Upper lobe of left lung (tissue), 6 donors: ENCODE measurements at regions not wholly inside any gene's neighbourhood (a gene's known extent, or its start where the extent isn't known, plus 50 kb on each side); places are given as distances from the start of the nearest gene placed in this dataset.

Experiments used
- ATAC-seq, 2 donors: fragments of 200-7000 bp; cut with Tn5 transposase; one replicate each; pipeline ENCODE4 v1.9.1; 2022; ENCODE audit warnings: mild to moderate bottlenecking in 2 of 2, moderate library complexity in 2 of 2; ENCODE audit not compliant: low FRiP score in 2 of 2
- DNase-seq, 2 donors: peaks; one replicate each; pipeline ENCODE4 v3.0.0-alpha.2; 2019 to 2020
- H3K27ac ChIP-seq, 4 donors: fragments of 200-600 bp; sonication (generic); one replicate each; pipeline ENCODE4 v1.5.1; 2016 to 2019
- H3K27me3 ChIP-seq, 4 donors: fragments of 200-600 bp; sonication (generic); one replicate each; pipeline ENCODE4 v1.5.1; 2017 to 2019
- H3K36me3 ChIP-seq, 4 donors: fragments of 200-600 bp; sonication (generic); one replicate each; pipeline ENCODE4 v1.5.1; 2016 to 2019
- H3K4me1 ChIP-seq, 4 donors: fragments of 200-600 bp; sonication (generic); one replicate each; pipeline ENCODE4 v1.5.1; 2018 to 2019
- H3K4me3 ChIP-seq, 4 donors: fragments of 200-600 bp; sonication (generic); one replicate each; pipeline ENCODE4 v1.5.1; 2017 to 2019; ENCODE audit warnings: mild to moderate bottlenecking in 2 of 4, moderate library complexity in 1 of 4
- H3K9me3 ChIP-seq, 4 donors: fragments of 200-600 bp; sonication (generic); one replicate each; pipeline ENCODE4 v1.5.1; 2018 to 2019
- CTCF ChIP-seq, 6 experiments: fragments of 450-650 bp in 4 of 6; fragments of 200-600 bp in 2 of 6; sonication (generic) in 2 of 6; IDR thresholded peaks; one replicate each; pipeline ENCODE4 v1.5.1; 2016 to 2019; ENCODE audit warnings: antibody characterized with exemption in 6 of 6
- EP300 ChIP-seq, 4 donors: sonication (generic); formaldehyde crosslinking; IDR thresholded peaks; one replicate each; pipeline ENCODE4 v1.5.1; 2017; ENCODE audit warnings: antibody characterized with exemption in 4 of 4, control low read depth in 2 of 4
- POLR2A ChIP-seq, 4 donors: fragments of 450-650 bp; IDR thresholded peaks; one replicate each; pipeline ENCODE4 v1.5.1; 2016 to 2017; ENCODE audit warnings: antibody characterized with exemption in 4 of 4, mild to moderate bottlenecking in 2 of 4
- POLR2AphosphoS5 ChIP-seq, 2 donors: sonication (generic); formaldehyde crosslinking; IDR thresholded peaks; one replicate each; pipeline ENCODE4 v1.5.1; 2017; ENCODE audit warnings: antibody characterized with exemption in 2 of 2
- WGBS, 2 donors: methylation state at CpG; one replicate each; pipeline ENCODE4 v1.1.5; 2017 to 2018; 5-methylcytosine and 5-hydroxymethylcytosine counted together
- donor health status: DM: no; HTN: no; CAD: no; lungs with moderate emphysema.
- donor health status: DM: no; HTN: yes; CAD: no; lungs with severe emphysema.

GRCh38 chr6:99801805-99802204, 192.2 kb downstream of the MCHR2 start:
- H3K27me3 ChIP-seq = no peaks in the 10 kb centered on the region
- no peak overlapping the region for H3K27ac ChIP-seq
- ATAC-seq (no peak), DNase-seq (no peak)
- TF ChIP-seq CTCF (IDR thresholded peaks at IDR 0.05) (no peak), POLR2AphosphoS5 (IDR thresholded peaks at IDR 0.05) (no peak), POLR2A (IDR thresholded peaks at IDR 0.05) (no peak), EP300 (IDR thresholded peaks at IDR 0.05) (no peak)
- 84 to 93% methylated on average over 1 of the region's 1 CpG for WGBS, 2 donors
- H3K9me3 ChIP-seq = no peaks in the 10 kb centered on the region
- no peaks in the 10 kb centered on the region for H3K36me3 ChIP-seq
- H3K4me1 ChIP-seq = no peaks in the 10 kb centered on the region
- H3K4me3 ChIP-seq = no peak overlapping the region

- H3K4me3 ChIP-seq = no peak overlapping the region
- no peak for ATAC-seq
- TF ChIP-seq POLR2AphosphoS5 (IDR thresholded peaks at IDR 0.05) (no peak), EP300 (IDR thresholded peaks at IDR 0.05) (no peak), POLR2A (IDR thresholded peaks at IDR 0.05) (no peak), CTCF (IDR thresholded peaks at IDR 0.05) (no peak)
- no peaks in the 10 kb centered on the region for H3K4me1 ChIP-seq
- no peak overlapping the region for H3K27ac ChIP-seq
- H3K27me3 ChIP-seq = no peaks in the 10 kb centered on the region
- DNase-seq = no peak
- no peaks in the 10 kb centered on the region for H3K36me3 ChIP-seq
- WGBS, 2 donors = 40 to 47% methylated on average over 10 of the region's 10 CpGs
- no peaks in the 10 kb centered on the region for H3K9me3 ChIP-seq
These were observed 191.5 kb downstream of the MCHR2 start for GRCh38 chr6:99802396-99803031.

- DNase-seq (no peak), ATAC-seq (no peak)
- Histone ChIP-seq H3K27ac (no peak overlapping the region), H3K27me3 (no peaks in the 10 kb centered on the region), H3K9me3 (no peaks in the 10 kb centered on the region), H3K4me1 (no peaks in the 10 kb centered on the region), H3K36me3 (no peaks in the 10 kb centered on the region), H3K4me3 (no peak overlapping the region)
- WGBS, 2 donors = 72 to 80% methylated on average over 2 of the region's 2 CpGs
- TF ChIP-seq POLR2A (IDR thresholded peaks at IDR 0.05) (no peak), CTCF (IDR thresholded peaks at IDR 0.05) (no peak), POLR2AphosphoS5 (IDR thresholded peaks at IDR 0.05) (no peak), EP300 (IDR thresholded peaks at IDR 0.05) (no peak)
These were observed 185.0 kb downstream of the MCHR2 start for GRCh38 chr6:99808992-99809391.

GRCh38 chr6:99810295-99810694, 183.7 kb downstream of the MCHR2 start:
- Histone ChIP-seq H3K4me3 (no peak overlapping the region), H3K27me3 (no peaks in the 10 kb centered on the region), H3K36me3 (no peaks in the 10 kb centered on the region), H3K4me1 (no peaks in the 10 kb centered on the region), H3K27ac (no peak overlapping the region), H3K9me3 (no peaks in the 10 kb centered on the region)
- TF ChIP-seq EP300 (IDR thresholded peaks at IDR 0.05) (no peak), POLR2A (IDR thresholded peaks at IDR 0.05) (no peak), POLR2AphosphoS5 (IDR thresholded peaks at IDR 0.05) (no peak), CTCF (IDR thresholded peaks at IDR 0.05) (no peak)
- DNase-seq (no peak), ATAC-seq (no peak)
- 48 to 61% methylated on average over 1 of the region's 1 CpG for whole genome bisulfite sequencing, 2 donors

GRCh38 chr6:99810942-99811620, 182.9 kb downstream of the MCHR2 start:
- Histone ChIP-seq H3K27ac (no peak overlapping the region), H3K4me1 (no peaks in the 10 kb centered on the region), H3K27me3 (no peaks in the 10 kb centered on the region), H3K9me3 (no peaks in the 10 kb centered on the region), H3K4me3 (no peak overlapping the region), H3K36me3 (no peaks in the 10 kb centered on the region)
- no peak for TF ChIP-seq CTCF (IDR thresholded peaks at IDR 0.05)
- no peak for TF ChIP-seq POLR2A (IDR thresholded peaks at IDR 0.05)
- peak in 1 of 4 donors; percentile 73 for TF ChIP-seq EP300 (IDR thresholded peaks at IDR 0.05)
- TF ChIP-seq POLR2AphosphoS5 (IDR thresholded peaks at IDR 0.05) = peak in 1 of 2 donors; percentile 11
- WGBS, 2 donors = 66 to 69% methylated on average over 3 of the region's 3 CpGs
- ATAC-seq (peak in 1 of 2 donors; percentile 87), DNase-seq (peak in 1 of 2 donors; percentile 36)
